ENCODE measurements at regions not wholly inside any gene's neighbourhood (a gene's known extent, or its start where the extent isn't known, plus 50 kb on each side); places are given as distances from the start of the nearest gene placed in this dataset.

DNA sequence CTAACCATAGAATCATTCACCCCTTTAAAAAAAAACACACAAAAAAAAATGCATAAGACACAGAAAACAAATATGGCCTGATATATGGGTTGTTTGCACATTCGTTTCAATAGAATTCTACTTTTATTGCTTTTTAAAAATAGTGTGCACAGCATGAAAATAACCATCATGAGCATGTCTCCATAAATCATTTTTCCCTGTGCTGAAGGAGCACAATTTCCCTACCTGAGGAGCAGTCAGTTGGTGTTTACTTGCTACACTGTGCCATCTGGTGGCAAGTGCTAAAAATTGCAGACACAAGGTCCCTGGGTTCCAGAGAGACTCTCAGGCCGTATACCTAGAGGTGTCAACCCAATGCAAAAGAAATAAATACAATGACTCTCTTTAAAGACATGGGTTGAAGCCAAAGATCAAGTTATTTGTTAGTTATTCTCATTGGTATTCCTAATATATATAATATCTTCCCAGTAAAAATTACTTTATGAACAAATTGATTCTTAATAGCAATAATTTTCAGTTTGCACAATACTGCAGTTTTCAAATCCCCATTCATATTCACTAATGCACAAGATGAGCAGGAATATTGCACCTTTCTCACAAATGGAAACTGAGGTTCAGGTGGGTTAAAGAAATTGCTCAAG lies 551.4 kb downstream of the IQCM start:
- ChIA-PET RAD21 (ENCODE audit: unreplicated experiment) (interaction anchor here (1.7 kb wide), 1 partner anchor 633 kb away, joined by 3 read pairs; no protein-coding TSS in a partner anchor), CTCF (interaction anchor here (0.6 to 2.1 kb wide), 6 partner anchors 9 to 1945 kb away, joined by 3 to 6 read pairs (median 4); no protein-coding TSS in a partner anchor), SMC1A (ENCODE audit: uncharacterized antibody, unreplicated experiment) (interaction anchor here (1.0 kb wide), 2 partner anchors 10 to 267 kb away, joined by 3 read pairs; no protein-coding TSS in a partner anchor), POLR2A (no interaction called here)
- Histone ChIP-seq H3K4me2 (ENCODE audit: control insufficient read depth, insufficient read depth) (no peak overlapping the region), H3K36me3 (ENCODE audit: control insufficient read depth in 2 of 2, insufficient read depth in 2 of 2, low read length in 1 of 2) (no peaks in the 10 kb centered on the region), H3K4me1 (ENCODE audit: control insufficient read depth, insufficient read depth, low read length) (no peaks in the 10 kb centered on the region), H3K27me3 (replicated peaks in 1 of 2; ENCODE audit: control insufficient read depth in 2 of 2, insufficient read depth in 2 of 2, low read length in 1 of 2) (no peaks in the 10 kb centered on the region), H2AFZ (ENCODE audit: control insufficient read depth, low read depth, low read length) (no peak overlapping the region), H3K79me2 (ENCODE audit: control insufficient read depth, insufficient read depth, low read length) (no peaks in the 10 kb centered on the region), H3K9me3 (replicated peaks; ENCODE audit: control insufficient read depth, insufficient read depth, low read length) (no peaks in the 10 kb centered on the region), H3K4me3 (no peak overlapping the region), H3K27ac (ENCODE audit: control insufficient read depth, insufficient read depth) (no peak overlapping the region), H3K9ac (ENCODE audit: control insufficient read depth, insufficient read depth, low read length) (no peak overlapping the region), H4K20me1 (ENCODE audit: control insufficient read depth, insufficient read depth) (no peaks in the 10 kb centered on the region)
- ATAC-seq (peak; percentile 90), DNase-seq (ENCODE audit: low read depth, low spot score) (peak; percentile 4), FAIRE-seq (peak; percentile 76)
- no TSS peak for BruUV-seq (replicated peaks)
- no peak for TF ChIP-seq CREM (IDR thresholded peaks at IDR 0.05; ENCODE audit: low read depth)
- no peak for TF ChIP-seq HDAC2 (IDR thresholded peaks at IDR 0.05)
- peak; percentile 56 for TF ChIP-seq SMC3 (IDR thresholded peaks at IDR 0.05; ENCODE audit: borderline replicate concordance, low read length)
- TF ChIP-seq SUPT20H (IDR thresholded peaks at IDR 0.05; ENCODE audit: borderline replicate concordance, control insufficient read depth, low read depth, low read length) = no peak
- no peak for TF ChIP-seq RUNX3 (IDR thresholded peaks at IDR 0.05; ENCODE audit: low read length)
- no peak for TF ChIP-seq IRF4 (IDR thresholded peaks at IDR 0.05; ENCODE audit: low read depth, low read length)
- TF ChIP-seq RAD21 (IDR thresholded peaks at IDR 0.05; ENCODE audit: insufficient read depth, low read depth, low read length) = peak; percentile 73
- TF ChIP-seq ZNF207 (IDR thresholded peaks at IDR 0.05; ENCODE audit: borderline replicate concordance) = no peak
- TF ChIP-seq, protein P1, sequence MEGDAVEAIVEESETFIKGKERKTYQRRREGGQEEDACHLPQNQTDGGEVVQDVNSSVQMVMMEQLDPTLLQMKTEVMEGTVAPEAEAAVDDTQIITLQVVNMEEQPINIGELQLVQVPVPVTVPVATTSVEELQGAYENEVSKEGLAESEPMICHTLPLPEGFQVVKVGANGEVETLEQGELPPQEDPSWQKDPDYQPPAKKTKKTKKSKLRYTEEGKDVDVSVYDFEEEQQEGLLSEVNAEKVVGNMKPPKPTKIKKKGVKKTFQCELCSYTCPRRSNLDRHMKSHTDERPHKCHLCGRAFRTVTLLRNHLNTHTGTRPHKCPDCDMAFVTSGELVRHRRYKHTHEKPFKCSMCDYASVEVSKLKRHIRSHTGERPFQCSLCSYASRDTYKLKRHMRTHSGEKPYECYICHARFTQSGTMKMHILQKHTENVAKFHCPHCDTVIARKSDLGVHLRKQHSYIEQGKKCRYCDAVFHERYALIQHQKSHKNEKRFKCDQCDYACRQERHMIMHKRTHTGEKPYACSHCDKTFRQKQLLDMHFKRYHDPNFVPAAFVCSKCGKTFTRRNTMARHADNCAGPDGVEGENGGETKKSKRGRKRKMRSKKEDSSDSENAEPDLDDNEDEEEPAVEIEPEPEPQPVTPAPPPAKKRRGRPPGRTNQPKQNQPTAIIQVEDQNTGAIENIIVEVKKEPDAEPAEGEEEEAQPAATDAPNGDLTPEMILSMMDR (IDR thresholded peaks at IDR 0.05 in 2 of 3, conservative IDR thresholded peaks at IDR 0.05 in 1 of 3; ENCODE audit: control insufficient read depth in 2 of 3, extremely low read depth in 1 of 3, insufficient read depth in 1 of 3, low read depth in 3 of 3, low read length in 3 of 3) = peak; percentile 61 to 75 (median 67)
- in situ Hi-C loops (cut with MboI) = no loop called here
- intact Hi-C loops (cut with micrococcal nuclease; ENCODE audit: unreplicated experiment) = loop anchor here (1.0 kb wide), 1 partner anchor 266 kb away; no protein-coding TSS in a partner anchor
- WGBS (ENCODE audit: insufficient coverage, insufficient replicate concordance, low lambda C conversion rate, missing lambda C conversion rate) = 33% methylated on average over 2 of the region's 2 CpGs

Data from GM12878 (cell line).